WI38 (cell line): ENCODE measurements at regions not wholly inside any gene's neighbourhood (a gene's known extent, or its start where the extent isn't known, plus 50 kb on each side); places are given as distances from the start of the nearest gene placed in this dataset.

Source experiments
- H3K4me3 ChIP-seq: 2 replicates; pipeline ENCODE4 v1.5.1; 2011; ENCODE audit warnings: low read depth, mild to moderate bottlenecking, control low read depth, low read length
- CTCF ChIP-seq: IDR thresholded peaks from 2 replicates; pipeline ENCODE4 v1.5.1; 2012; ENCODE audit warnings: low read depth, mild to moderate bottlenecking, control low read depth, low read length

GRCh38 chrX:30992381-30992904 lies 79.4 kb downstream of the FTHL17 start:
- no peak for TF ChIP-seq CTCF
- H3K4me3 ChIP-seq, result no peak overlapping the region

- H3K4me3 ChIP-seq, result no peak overlapping the region
- TF ChIP-seq CTCF, result no peak
These were observed 81.5 kb downstream of the FTHL17 start for GRCh38 chrX:30990361-30990760.

- TF ChIP-seq CTCF, result no peak
- H3K4me3 ChIP-seq, result no peak overlapping the region
These were observed 89.4 kb downstream of the FTHL17 start for GRCh38 chrX:30982467-30982866.

- no peak for TF ChIP-seq CTCF
- no peak overlapping the region for H3K4me3 ChIP-seq
These were observed 89.9 kb downstream of the FTHL17 start for GRCh38 chrX:30981968-30982367.

GRCh38 chrX:30979271-30979670 lies 90.2 kb upstream of the TAB3 start:
- no peak overlapping the region for H3K4me3 ChIP-seq
- TF ChIP-seq CTCF, result no peak

- H3K4me3 ChIP-seq, result no peak overlapping the region
- TF ChIP-seq CTCF, result no peak
These were observed 86.4 kb upstream of the TAB3 start for GRCh38 chrX:30975467-30975866.

GRCh38 chrX:30973784-30974427 lies 84.9 kb upstream of the TAB3 start:
- H3K4me3 ChIP-seq, result no peak overlapping the region
- no peak for TF ChIP-seq CTCF
